ENCODE measurements at regions not wholly inside any gene's neighbourhood (a gene's known extent, or its start where the extent isn't known, plus 50 kb on each side); places are given as distances from the start of the nearest gene placed in this dataset.

- peak; percentile 44 for TF ChIP-seq CTCF (IDR thresholded peaks at IDR 0.05; ENCODE audit: low read depth, low read length, poor library complexity, severe bottlenecking)
- TF ChIP-seq EZH2phosphoT487 (IDR thresholded peaks at IDR 0.05; ENCODE audit: borderline replicate concordance, low read length): no peak
Observed at GRCh38 chr11:112453601-112454577, 193.2 kb upstream of the PLET1 start.

Data from DOHH2 (cell line).